PFSK-1 (cell line): ENCODE measurements at regions not wholly inside any gene's neighbourhood (a gene's known extent, or its start where the extent isn't known, plus 50 kb on each side); places are given as distances from the start of the nearest gene placed in this dataset.

Experiments
- FOXP2 ChIP-seq: optimal IDR thresholded peaks from 2 replicates; pipeline ENCODE3; 2011; ENCODE audit warnings: borderline replicate concordance, control low read depth, inconsistent platforms; ENCODE audit not compliant: insufficient read depth; ENCODE audit errors: extremely low read length, extremely low read depth
- POLR2AphosphoS5 ChIP-seq: IDR thresholded peaks from 2 replicates; pipeline ENCODE4 v1.6.1; 2012; ENCODE audit warnings: low read depth, mild to moderate bottlenecking, control low read depth, low read length, moderate library complexity
- REST ChIP-seq, 2 experiments: IDR thresholded peaks; 2 replicates each; pipeline versions ENCODE4 v1.6.1 to v1.8.0; 2011 to 2012; ENCODE audit warnings: low read depth in 2 of 2, low read length in 2 of 2, control low read depth in 1 of 2, inconsistent platforms in 1 of 2, mild to moderate bottlenecking in 1 of 2, moderate library complexity in 1 of 2; ENCODE audit not compliant: insufficient read depth in 1 of 2
- SIN3A ChIP-seq: IDR thresholded peaks from 2 replicates; pipeline ENCODE4 v1.6.1; 2012; ENCODE audit warnings: mild to moderate bottlenecking, low read length, moderate library complexity, borderline replicate concordance; ENCODE audit not compliant: insufficient read depth
- TAF1 ChIP-seq: IDR thresholded peaks from 2 replicates; pipeline ENCODE4 v1.6.1; 2012; ENCODE audit warnings: low read length, control low read depth, borderline replicate concordance; ENCODE audit not compliant: insufficient read depth

DNA sequence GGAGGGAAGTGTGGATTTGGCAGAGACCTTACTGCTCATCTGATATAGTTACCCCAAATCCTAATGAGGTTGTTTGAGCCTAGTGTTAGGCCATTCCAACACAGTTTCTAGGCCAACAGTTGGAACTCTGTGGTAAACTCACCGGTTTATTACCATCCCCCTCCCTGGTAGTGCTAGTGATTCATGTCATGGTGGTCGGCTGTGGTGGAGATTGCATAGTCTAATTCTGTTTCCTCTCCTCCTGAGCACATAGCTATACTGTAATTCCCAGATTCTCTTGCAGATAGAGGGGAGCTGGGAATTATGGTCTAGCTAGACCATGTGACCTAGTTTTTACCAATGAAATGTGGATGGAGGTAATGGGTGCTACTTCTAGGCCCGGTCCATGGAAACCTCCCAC lies 123.7 kb upstream of the KIF26B start:
- TF ChIP-seq POLR2AphosphoS5: no peak
- no peak for TF ChIP-seq SIN3A
- no peak for TF ChIP-seq TAF1
- TF ChIP-seq FOXP2: no peak
- TF ChIP-seq REST (IDR thresholded peaks at IDR 0.05; ENCODE audit: insufficient read depth in 1 of 2, low read depth in 2 of 2, low read length in 2 of 2): no peak

DNA sequence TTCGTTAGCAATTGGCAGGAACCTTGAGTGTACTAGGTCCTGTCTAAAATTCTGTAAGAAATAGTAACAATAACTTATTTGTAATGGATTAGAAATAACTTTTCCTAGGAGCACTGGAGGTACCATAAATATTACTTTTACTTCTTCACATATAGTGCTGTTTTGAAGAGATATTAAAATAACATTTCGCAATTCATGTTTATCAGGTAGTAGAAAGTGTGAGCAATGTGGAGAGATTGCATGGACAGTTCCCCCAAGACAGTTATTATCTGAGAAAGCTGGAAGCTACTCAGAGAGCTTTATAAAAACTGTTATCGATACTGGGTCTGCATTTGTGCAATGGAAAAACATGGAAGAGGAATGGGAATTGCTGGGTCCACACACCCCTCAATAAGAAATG lies 128.5 kb upstream of the KIF26B start:
- no peak for TF ChIP-seq TAF1
- TF ChIP-seq POLR2AphosphoS5: no peak
- TF ChIP-seq SIN3A: no peak
- no peak for TF ChIP-seq FOXP2
- no peak for TF ChIP-seq REST (IDR thresholded peaks at IDR 0.05; ENCODE audit: insufficient read depth in 1 of 2, low read depth in 2 of 2, low read length in 2 of 2)

- TF ChIP-seq SIN3A: no peak
- TF ChIP-seq FOXP2: no peak
Measured at GRCh38 chr1:245025525-245025924, 129.3 kb upstream of the KIF26B start.

DNA sequence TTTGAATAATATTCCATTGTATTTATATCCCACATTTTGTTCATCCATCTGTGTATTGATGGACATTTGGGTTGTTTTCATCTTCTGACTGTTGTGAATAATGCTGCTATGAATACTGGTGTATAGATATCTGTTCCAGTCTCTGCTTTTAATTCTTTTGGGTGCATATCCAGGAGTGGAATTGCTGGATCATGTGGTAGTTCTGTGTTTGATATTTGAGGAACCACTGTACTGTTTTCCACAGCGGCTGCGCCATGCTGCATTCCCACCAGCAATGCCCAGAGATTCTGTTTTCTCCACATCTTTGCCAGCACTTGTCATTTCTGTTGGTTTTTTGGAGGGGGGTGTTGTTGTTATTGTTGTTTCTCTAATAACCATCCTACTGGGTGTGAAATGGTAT lies 131.6 kb upstream of the KIF26B start:
- no peak for TF ChIP-seq REST (IDR thresholded peaks at IDR 0.05; ENCODE audit: insufficient read depth in 1 of 2, low read depth in 2 of 2, low read length in 2 of 2)
- no peak for TF ChIP-seq FOXP2
- TF ChIP-seq TAF1: no peak
- no peak for TF ChIP-seq POLR2AphosphoS5

GRCh38 chr1:245019910-245020486 lies 134.8 kb upstream of the KIF26B start:
- TF ChIP-seq REST (IDR thresholded peaks at IDR 0.05; ENCODE audit: insufficient read depth in 1 of 2, low read depth in 2 of 2, low read length in 2 of 2) (no peak), TAF1 (no peak), FOXP2 (no peak), POLR2AphosphoS5 (no peak), SIN3A (no peak)
